ENCODE measurements at regions not wholly inside any gene's neighbourhood (a gene's known extent, or its start where the extent isn't known, plus 50 kb on each side); places are given as distances from the start of the nearest gene placed in this dataset.
A peak's percentile ranks its signal among the peaks of the same experiment; 100 is the strongest.

DNA sequence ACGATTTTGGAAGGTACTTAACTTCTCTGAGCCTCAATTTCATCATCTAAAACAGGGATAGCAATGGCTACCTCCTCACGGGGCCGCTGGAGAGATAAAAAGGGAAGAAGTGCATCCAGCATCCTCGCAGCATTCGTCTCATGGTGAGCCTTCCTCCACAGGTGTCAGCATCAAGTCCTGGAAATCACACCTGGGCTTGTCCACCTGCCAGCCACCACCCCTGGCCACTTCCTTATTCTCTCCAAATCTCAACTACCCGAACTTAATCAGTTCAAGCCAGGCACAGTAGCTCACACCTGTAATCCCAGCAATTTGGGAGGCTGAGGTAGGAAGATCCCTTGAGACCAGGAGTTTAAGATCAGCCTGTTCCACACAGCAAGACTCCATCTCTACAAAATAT lies 234.5 kb downstream of the LY86 start:
- Histone ChIP-seq H3K27me3 (no peaks in the 10 kb centered on the region), H3K36me3 (no peaks in the 10 kb centered on the region), H3K4me1 (peaks cover 37% of the 10 kb centered on the region), H3K4me3 (no peak overlapping the region), H3K27ac (no peak overlapping the region), H3K9me3 (no peaks in the 10 kb centered on the region)
- 89% methylated on average over 6 of the region's 6 CpGs for WGBS
- DNase-seq (ENCODE audit: low spot score in 2 of 2): peak in 1 of 2 donors; percentile 43
- TF ChIP-seq EP300 (IDR thresholded peaks at IDR 0.05): no peak

DNA sequence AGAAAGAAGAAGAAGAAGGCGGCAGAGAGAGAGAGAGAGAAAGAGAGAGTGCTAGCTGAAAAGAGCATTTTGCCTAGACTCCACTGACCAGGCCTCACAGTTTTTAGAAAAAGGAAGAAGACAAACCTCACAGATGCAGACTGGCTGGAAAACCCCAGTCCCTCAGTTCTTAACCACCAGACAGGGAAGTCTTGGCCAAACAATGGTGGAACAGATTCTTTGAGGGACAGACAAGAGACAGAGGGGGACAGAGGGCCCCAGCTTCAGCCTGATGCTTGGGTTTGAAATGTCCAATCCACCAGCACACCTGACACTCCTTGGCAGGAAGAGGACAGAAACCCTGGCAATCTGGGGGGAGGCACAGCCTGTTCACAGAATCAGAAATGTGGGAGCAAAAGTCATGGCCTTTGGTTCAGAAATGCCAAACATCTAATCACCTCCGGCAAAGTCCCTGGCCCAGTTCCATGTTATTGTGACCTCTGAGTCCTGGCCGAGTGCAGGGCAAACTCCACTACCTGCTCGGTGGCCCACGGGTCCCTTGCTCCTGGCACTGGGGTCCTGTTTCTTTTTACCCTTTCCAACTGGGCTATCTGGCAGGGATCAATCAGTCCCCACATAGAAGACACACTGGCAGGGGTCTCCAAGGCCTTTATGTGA lies 235.2 kb downstream of the LY86 start:
- Histone ChIP-seq H3K4me3 (no peak overlapping the region), H3K27me3 (no peaks in the 10 kb centered on the region), H3K27ac (no peak overlapping the region), H3K4me1 (peaks cover 37% of the 10 kb centered on the region), H3K9me3 (no peaks in the 10 kb centered on the region), H3K36me3 (no peaks in the 10 kb centered on the region)
- TF ChIP-seq EP300 (IDR thresholded peaks at IDR 0.05) (no peak), POLR2A (IDR thresholded peaks at IDR 0.05) (no peak), POLR2AphosphoS5 (IDR thresholded peaks at IDR 0.05) (no peak)
- TF ChIP-seq, protein P1, sequence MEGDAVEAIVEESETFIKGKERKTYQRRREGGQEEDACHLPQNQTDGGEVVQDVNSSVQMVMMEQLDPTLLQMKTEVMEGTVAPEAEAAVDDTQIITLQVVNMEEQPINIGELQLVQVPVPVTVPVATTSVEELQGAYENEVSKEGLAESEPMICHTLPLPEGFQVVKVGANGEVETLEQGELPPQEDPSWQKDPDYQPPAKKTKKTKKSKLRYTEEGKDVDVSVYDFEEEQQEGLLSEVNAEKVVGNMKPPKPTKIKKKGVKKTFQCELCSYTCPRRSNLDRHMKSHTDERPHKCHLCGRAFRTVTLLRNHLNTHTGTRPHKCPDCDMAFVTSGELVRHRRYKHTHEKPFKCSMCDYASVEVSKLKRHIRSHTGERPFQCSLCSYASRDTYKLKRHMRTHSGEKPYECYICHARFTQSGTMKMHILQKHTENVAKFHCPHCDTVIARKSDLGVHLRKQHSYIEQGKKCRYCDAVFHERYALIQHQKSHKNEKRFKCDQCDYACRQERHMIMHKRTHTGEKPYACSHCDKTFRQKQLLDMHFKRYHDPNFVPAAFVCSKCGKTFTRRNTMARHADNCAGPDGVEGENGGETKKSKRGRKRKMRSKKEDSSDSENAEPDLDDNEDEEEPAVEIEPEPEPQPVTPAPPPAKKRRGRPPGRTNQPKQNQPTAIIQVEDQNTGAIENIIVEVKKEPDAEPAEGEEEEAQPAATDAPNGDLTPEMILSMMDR (IDR thresholded peaks at IDR 0.05): no peak
- DNase-seq (ENCODE audit: low spot score in 2 of 2): peak in 1 of 2 donors; percentile 53
- 60% methylated on average over 5 of the region's 5 CpGs for WGBS

GRCh38 chr6:6824381-6824780 lies 235.9 kb downstream of the LY86 start:
- H3K27me3 ChIP-seq: no peaks in the 10 kb centered on the region
- 94% methylated on average over 6 of the region's 6 CpGs for WGBS
- no peak overlapping the region for H3K27ac ChIP-seq
- peaks cover 37% of the 10 kb centered on the region for H3K4me1 ChIP-seq
- no peaks in the 10 kb centered on the region for H3K36me3 ChIP-seq
- no peak overlapping the region for H3K4me3 ChIP-seq
- peak in 1 of 2 donors; percentile 45 for DNase-seq (ENCODE audit: low spot score in 2 of 2)
- H3K9me3 ChIP-seq: no peaks in the 10 kb centered on the region
- TF ChIP-seq, protein P1 (IDR thresholded peaks at IDR 0.05): no peak
- TF ChIP-seq EP300 (IDR thresholded peaks at IDR 0.05): no peak
- no peak for TF ChIP-seq POLR2AphosphoS5 (IDR thresholded peaks at IDR 0.05)
- TF ChIP-seq POLR2A (IDR thresholded peaks at IDR 0.05): no peak

GRCh38 chr6:6825193-6825784 lies 236.8 kb downstream of the LY86 start:
- TF ChIP-seq POLR2A (IDR thresholded peaks at IDR 0.05): no peak
- TF ChIP-seq EP300 (IDR thresholded peaks at IDR 0.05): no peak
- TF ChIP-seq, protein P1 (IDR thresholded peaks at IDR 0.05): no peak
- TF ChIP-seq POLR2AphosphoS5 (IDR thresholded peaks at IDR 0.05): peak in 1 of 3 donors; percentile 58
- H3K27me3 ChIP-seq: no peaks in the 10 kb centered on the region
- no peaks in the 10 kb centered on the region for H3K36me3 ChIP-seq
- H3K9me3 ChIP-seq: no peaks in the 10 kb centered on the region
- 42% methylated on average over 6 of the region's 11 CpGs for WGBS
- no peak overlapping the region for H3K4me3 ChIP-seq
- DNase-seq (ENCODE audit: low spot score in 2 of 2): peak in 1 of 2 donors; percentile 74
- peak overlapping the region; percentile 77 for H3K27ac ChIP-seq
- H3K4me1 ChIP-seq: peaks cover 37% of the 10 kb centered on the region

DNA sequence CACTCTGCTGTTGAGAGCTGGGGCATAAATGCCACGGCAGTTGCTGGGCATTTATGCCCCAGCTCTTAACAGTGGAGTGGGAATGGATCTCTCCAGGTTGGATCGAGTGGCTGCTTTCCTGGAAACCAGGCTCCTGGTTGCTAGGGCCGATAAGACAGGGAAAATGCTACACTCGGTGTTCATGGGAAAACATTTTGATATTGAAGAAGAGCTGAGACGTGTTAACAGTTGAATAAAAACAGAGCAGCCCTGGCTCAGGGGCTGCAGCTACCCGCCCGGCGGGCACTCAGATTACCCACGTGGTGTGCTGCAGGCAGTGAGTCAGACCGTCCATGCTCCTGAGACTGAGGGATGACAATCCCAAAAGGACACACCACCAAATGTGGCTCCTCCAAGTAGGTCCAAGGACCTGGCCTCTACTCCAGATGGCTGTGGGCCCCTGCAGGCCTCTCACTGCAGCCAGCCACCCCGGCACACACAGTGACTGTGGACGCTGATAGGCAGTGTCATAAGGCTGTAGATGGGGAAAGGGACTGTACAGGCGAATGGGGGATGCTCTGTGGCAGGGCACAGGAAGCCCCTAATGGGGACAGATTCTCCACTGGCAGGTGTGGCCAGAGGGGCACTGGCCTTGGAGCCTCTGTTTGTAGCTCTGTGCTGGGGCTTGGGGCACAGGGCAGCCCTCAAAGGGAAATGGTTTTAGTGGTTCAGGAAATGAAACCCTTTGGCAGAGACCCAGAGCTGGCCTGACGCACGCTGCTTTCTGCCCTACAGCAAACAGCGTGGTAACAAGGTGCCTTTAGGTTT lies 237.8 kb downstream of the LY86 start:
- H3K27me3 ChIP-seq: no peaks in the 10 kb centered on the region
- peaks cover 34% of the 10 kb centered on the region for H3K4me1 ChIP-seq
- peak overlapping the region; percentile 77 for H3K27ac ChIP-seq
- peak in 1 of 2 donors; percentile 79 for DNase-seq (ENCODE audit: low spot score in 2 of 2)
- TF ChIP-seq, protein P1 (IDR thresholded peaks at IDR 0.05): no peak
- H3K4me3 ChIP-seq: no peak overlapping the region
- 60% methylated on average over 14 of the region's 16 CpGs for WGBS
- H3K36me3 ChIP-seq: no peaks in the 10 kb centered on the region
- H3K9me3 ChIP-seq: no peaks in the 10 kb centered on the region
